Progenitor cell of endocrine pancreas (in vitro differentiated cells): ENCODE measurements at regions not wholly inside any gene's neighbourhood (a gene's known extent, or its start where the extent isn't known, plus 50 kb on each side); places are given as distances from the start of the nearest gene placed in this dataset.

Source experiments
- DNase-seq: peaks from one replicate; pipeline ENCODE4 v3.0.0; 2021; ENCODE audit warnings: low spot score; ENCODE audit not compliant: unreplicated experiment
- H3K27ac Mint-ChIP-seq: 2 replicates; pipeline ENCODE4 v1.8.0; 2021; ENCODE audit warnings: mild to moderate bottlenecking, moderate library complexity, mixed read lengths
- H3K27me3 Mint-ChIP-seq: 2 replicates; pipeline ENCODE4 v1.8.0; 2021; ENCODE audit warnings: mixed read lengths
- H3K36me3 Mint-ChIP-seq: 2 replicates; pipeline ENCODE4 v1.8.0; 2022; ENCODE audit warnings: mixed read lengths; ENCODE audit not compliant: insufficient read depth
- H3K4me1 Mint-ChIP-seq: 2 replicates; pipeline ENCODE4 v1.8.0; 2021; ENCODE audit warnings: low read depth, mixed read lengths
- H3K4me3 Mint-ChIP-seq: 2 replicates; pipeline ENCODE4 v1.8.0; 2021; ENCODE audit warnings: low read depth, mild to moderate bottlenecking, moderate library complexity, mixed read lengths
- H3K9me3 Mint-ChIP-seq: 2 replicates; pipeline ENCODE4 v1.8.0; 2021; ENCODE audit warnings: low read depth, mixed read lengths
- CTCF ChIP-seq: fragments of 200-600 bp; sonication (generic); IDR thresholded peaks from one replicate; pipeline ENCODE4 v1.5.0; 2021; ENCODE audit warnings: antibody characterized with exemption, mild to moderate bottlenecking; ENCODE audit not compliant: unreplicated experiment

GRCh38 chr2:168363347-168364092 lies 92.6 kb upstream of the CERS6 start:
- TF ChIP-seq CTCF, result no peak
- Mint-ChIP-seq H3K36me3 (no peaks in the 10 kb centered on the region), H3K27ac (no peak overlapping the region), H3K27me3 (peaks cover 4% of the 10 kb centered on the region), H3K9me3 (no peaks in the 10 kb centered on the region), H3K4me3 (no peak overlapping the region), H3K4me1 (no peaks in the 10 kb centered on the region)
- DNase-seq, result no peak

GRCh38 chr2:168365094-168365621 lies 90.9 kb upstream of the CERS6 start:
- DNase-seq, result no peak
- Mint-ChIP-seq H3K9me3 (no peaks in the 10 kb centered on the region), H3K4me1 (peaks cover 5% of the 10 kb centered on the region), H3K4me3 (no peak overlapping the region), H3K27me3 (peaks cover 4% of the 10 kb centered on the region), H3K36me3 (no peaks in the 10 kb centered on the region), H3K27ac (no peak overlapping the region)
- TF ChIP-seq CTCF, result no peak

GRCh38 chr2:168369031-168369430 lies 87.0 kb upstream of the CERS6 start:
- no peaks in the 10 kb centered on the region for H3K36me3 Mint-ChIP-seq
- H3K9me3 Mint-ChIP-seq, result peaks cover 19% of the 10 kb centered on the region
- no peak overlapping the region for H3K27ac Mint-ChIP-seq
- no peak overlapping the region for H3K4me3 Mint-ChIP-seq
- no peak for DNase-seq
- peaks cover 5% of the 10 kb centered on the region for H3K4me1 Mint-ChIP-seq
- no peak for TF ChIP-seq CTCF
- H3K27me3 Mint-ChIP-seq, result peaks cover 4% of the 10 kb centered on the region

- Mint-ChIP-seq H3K27me3 (no peaks in the 10 kb centered on the region), H3K4me1 (peaks cover 5% of the 10 kb centered on the region), H3K27ac (no peak overlapping the region), H3K4me3 (no peak overlapping the region), H3K9me3 (peaks cover 26% of the 10 kb centered on the region), H3K36me3 (peaks cover 3% of the 10 kb centered on the region)
- no peak for DNase-seq
- TF ChIP-seq CTCF, result no peak
Measured at GRCh38 chr2:168371273-168372019, 84.6 kb upstream of the CERS6 start.

GRCh38 chr2:168373468-168373867 lies 82.6 kb upstream of the CERS6 start:
- Mint-ChIP-seq H3K27ac (no peak overlapping the region), H3K4me1 (peaks cover 5% of the 10 kb centered on the region), H3K36me3 (peaks cover 3% of the 10 kb centered on the region), H3K9me3 (peaks cover 36% of the 10 kb centered on the region), H3K27me3 (no peaks in the 10 kb centered on the region), H3K4me3 (no peak overlapping the region)
- DNase-seq, result no peak
- TF ChIP-seq CTCF, result no peak
